H1 (cell line): ENCODE measurements at regions not wholly inside any gene's neighbourhood (a gene's known extent, or its start where the extent isn't known, plus 50 kb on each side); places are given as distances from the start of the nearest gene placed in this dataset.

ENCODE experiments used
- CTCF ChIA-PET: fragments of 300-600 bp; sonication (Branson Sonifier 250); formaldehyde crosslinking; loops from one replicate; lab custom pipeline; 2021; ENCODE audit not compliant: partially characterized antibody; lab: Charles Lee
- POLR2A ChIA-PET: fragments of 300-600 bp; sonication (Branson Sonifier 250); formaldehyde crosslinking; loops from one replicate; lab custom pipeline; 2021; ENCODE audit warnings: inconsistent platforms; ENCODE audit not compliant: partially characterized antibody; lab: Charles Lee
- DNase-seq, 2 experiments: peaks; one replicate each; pipeline versions ENCODE4 v3.0.0 to v3.0.0-alpha.2; 2010 to 2022; ENCODE audit warnings: low spot score in 2 of 2, low read depth in 1 of 2, mixed read lengths in 1 of 2
- FAIRE-seq: peaks from 2 replicates; lab custom pipeline; 2011; peaks lifted over from hg19 to GRCh38; lab: Jason Lieb, UNC
- H2AFZ ChIP-seq: 2 replicates; pipeline ENCODE4 v1.8.1; 2012; ENCODE audit warnings: low read length, inconsistent platforms
- H2AK5ac ChIP-seq: 2 replicates; pipeline ENCODE4 v1.6.1; 2013; ENCODE audit warnings: low read depth, low read length
- H2BK120ac ChIP-seq: replicated peaks from 2 replicates; pipeline ENCODE3; 2013; ENCODE audit warnings: low read depth, low read length, inconsistent platforms
- H2BK12ac ChIP-seq: 2 replicates; pipeline ENCODE4 v1.6.1; 2013; ENCODE audit warnings: low read depth, low read length
- H2BK15ac ChIP-seq: 2 replicates; pipeline ENCODE4 v1.6.1; 2013; ENCODE audit warnings: low read length
- H2BK20ac ChIP-seq: 2 replicates; pipeline ENCODE4 v1.6.1; 2013; ENCODE audit warnings: low read length
- H2BK5ac ChIP-seq: 2 replicates; pipeline ENCODE4 v1.6.1; 2013; ENCODE audit warnings: low read depth, low read length
- H3K14ac ChIP-seq: 2 replicates; pipeline ENCODE4 v1.6.1; 2013; ENCODE audit warnings: inconsistent platforms; ENCODE audit not compliant: insufficient read length
- H3K18ac ChIP-seq: 2 replicates; pipeline ENCODE4 v1.6.1; 2013; ENCODE audit warnings: low read length; ENCODE audit errors: extremely low read depth
- H3K23ac ChIP-seq: 2 replicates; pipeline ENCODE4 v1.6.1; 2013; ENCODE audit warnings: inconsistent platforms; ENCODE audit not compliant: insufficient read length
- H3K23me2 ChIP-seq: 2 replicates; pipeline ENCODE4 v1.6.1; 2013; ENCODE audit warnings: low read depth, low read length
- H3K27ac ChIP-seq: 2 replicates; pipeline ENCODE4 v1.6.1; 2011; ENCODE audit warnings: low read depth, low read length, inconsistent platforms
- H3K27me3 ChIP-seq, 4 experiments: replicated peaks in 1 of 4; 1 replicate in 1 of 4; 2 replicates in 3 of 4; pipeline versions ENCODE4 v1.6.1 to v1.8.1; 2011 to 2013; ENCODE audit warnings: low read length in 3 of 4, mild to moderate bottlenecking in 3 of 4, inconsistent platforms in 2 of 4, mixed read lengths in 2 of 4, moderate library complexity in 1 of 4; ENCODE audit not compliant: control insufficient read depth in 3 of 4, insufficient read depth in 3 of 4; ENCODE audit errors: extremely low read depth in 1 of 4
- H3K36me3 ChIP-seq, 4 experiments: 2 replicates each; pipeline versions ENCODE4 v1.6.1 to v1.8.1; 2011 to 2013; ENCODE audit warnings: mild to moderate bottlenecking in 4 of 4, low read length in 3 of 4, moderate library complexity in 2 of 4, control low read depth in 1 of 4, inconsistent platforms in 1 of 4; ENCODE audit not compliant: insufficient read depth in 4 of 4, control insufficient read depth in 2 of 4
- H3K4ac ChIP-seq: replicated peaks from 2 replicates; pipeline ENCODE3; 2013; ENCODE audit warnings: low read length, low read depth, mixed read lengths, inconsistent platforms; ENCODE audit not compliant: insufficient read length
- H3K4me1 ChIP-seq, 4 experiments: replicated peaks in 1 of 4; 1 replicate in 1 of 4; 2 replicates in 3 of 4; pipeline versions ENCODE4 v1.6.1 to v1.8.1; 2011 to 2013; ENCODE audit warnings: low read length in 3 of 4, inconsistent platforms in 2 of 4, mixed read lengths in 1 of 4; ENCODE audit not compliant: insufficient read depth in 4 of 4, control insufficient read depth in 3 of 4
- H3K4me2 ChIP-seq, 2 experiments: 2 replicates each; pipeline versions ENCODE4 v1.6.1 to v1.8.1; 2011 to 2013; ENCODE audit warnings: low read depth in 2 of 2, low read length in 2 of 2, control low read depth in 1 of 2, inconsistent platforms in 1 of 2, mild to moderate bottlenecking in 1 of 2; ENCODE audit not compliant: insufficient read depth in 1 of 2
- H3K4me3 ChIP-seq, 4 experiments: fragments of 200-600, 300-600 bp in 1 of 4; sonication (generic), shearing (Covaris generic), sonication (Bioruptor Twin) in 1 of 4; 2 replicates each; pipeline versions ENCODE4 v1.5.1 to v1.8.1; 2011 to 2016; ENCODE audit warnings: low read length in 4 of 4, low read depth in 3 of 4, control low read depth in 2 of 4, inconsistent platforms in 2 of 4, mild to moderate bottlenecking in 2 of 4, mixed read lengths in 1 of 4, moderate library complexity in 1 of 4; ENCODE audit not compliant: insufficient read depth in 2 of 4; ENCODE audit errors: extremely low read depth in 1 of 4
- H3K56ac ChIP-seq: replicated peaks from 2 replicates; pipeline ENCODE3; 2013; ENCODE audit warnings: low read depth, mild to moderate bottlenecking, mixed read lengths, low read length, inconsistent platforms; ENCODE audit not compliant: insufficient read length
- H3K79me1 ChIP-seq: 2 replicates; pipeline ENCODE4 v1.6.1; 2013; ENCODE audit warnings: low read depth, low read length, control low read depth
- H3K79me2 ChIP-seq, 2 experiments: 2 replicates each; pipeline versions ENCODE4 v1.6.1 to v1.8.1; 2012 to 2013; ENCODE audit warnings: low read length in 2 of 2, mild to moderate bottlenecking in 2 of 2, inconsistent platforms in 1 of 2; ENCODE audit not compliant: insufficient read depth in 2 of 2, control insufficient read depth in 1 of 2
- H3K9ac ChIP-seq, 4 experiments: replicated peaks in 1 of 4; 1 replicate in 1 of 4; 2 replicates in 3 of 4; pipeline versions ENCODE4 v1.6.1 to v1.8.1; 2011 to 2013; ENCODE audit warnings: low read depth in 3 of 4, low read length in 3 of 4, control low read depth in 2 of 4, mild to moderate bottlenecking in 2 of 4, moderate library complexity in 2 of 4, inconsistent platforms in 1 of 4; ENCODE audit errors: extremely low read depth in 1 of 4
- H3K9me3 ChIP-seq, 2 experiments: 2 replicates each; pipeline versions ENCODE4 v1.6.1 to v1.8.1; 2012 to 2013; ENCODE audit warnings: mild to moderate bottlenecking in 2 of 2, moderate library complexity in 2 of 2, control low read depth in 1 of 2, inconsistent platforms in 1 of 2, low read depth in 1 of 2, low read length in 1 of 2, mixed read lengths in 1 of 2; ENCODE audit not compliant: insufficient read depth in 2 of 2
- H4K20me1 ChIP-seq, 2 experiments: replicated peaks in 1 of 2; 2 replicates each; pipeline versions ENCODE3 to v1.8.1; 2011 to 2013; ENCODE audit warnings: inconsistent platforms in 2 of 2, low read length in 2 of 2, mild to moderate bottlenecking in 1 of 2; ENCODE audit not compliant: insufficient read depth in 2 of 2, control insufficient read depth in 1 of 2
- H4K5ac ChIP-seq: 2 replicates; pipeline ENCODE4 v1.6.1; 2013; ENCODE audit warnings: low read length, low read depth, mixed read lengths, inconsistent platforms; ENCODE audit not compliant: insufficient read length
- H4K8ac ChIP-seq: 2 replicates; pipeline ENCODE4 v1.8.0; 2013; ENCODE audit warnings: mild to moderate bottlenecking, moderate library complexity, low read length, inconsistent platforms; ENCODE audit not compliant: insufficient read depth; ENCODE audit errors: extremely low read depth
- H4K91ac ChIP-seq: replicated peaks from 2 replicates; pipeline ENCODE3; 2013; ENCODE audit warnings: low read length, mixed read lengths, inconsistent platforms; ENCODE audit not compliant: insufficient read length
- BCL11A ChIP-seq, 2 experiments: IDR thresholded peaks; one replicate each; pipeline ENCODE4 v1.6.1; 2011; ENCODE audit warnings: low read depth in 2 of 2, low read length in 2 of 2, mild to moderate bottlenecking in 2 of 2
- CHD1 ChIP-seq: IDR thresholded peaks from 2 replicates; pipeline ENCODE4 v1.6.1; 2012; ENCODE audit warnings: low read depth, low read length, improper control_type of control experiment
- WGBS, 2 experiments: shearing (Covaris generic) in 1 of 2; methylation state at CpG; one replicate each; pipeline versions ENCODE4 v1.1.6 to v1.1.7; 2013 to 2015; ENCODE audit warnings: low lambda C conversion rate in 2 of 2, mixed read lengths in 2 of 2, inconsistent platforms in 1 of 2, low coverage in 1 of 2, missing lambda C conversion rate in 1 of 2; ENCODE audit not compliant: insufficient replicate concordance in 2 of 2, insufficient coverage in 1 of 2, insufficient read length in 1 of 2; ENCODE audit errors: extremely low coverage in 1 of 2, missing lambda C conversion rate in 1 of 2; 5-methylcytosine and 5-hydroxymethylcytosine counted together

- no peaks in the 10 kb centered on the region for H3K79me1 ChIP-seq
- no peak overlapping the region for H3K56ac ChIP-seq
- H3K36me3 ChIP-seq = no peaks in the 10 kb centered on the region
- H3K4me3 ChIP-seq = no peak overlapping the region
- H2BK120ac ChIP-seq = no peak overlapping the region
- no peak overlapping the region for H2BK5ac ChIP-seq
- no peak overlapping the region for H3K27ac ChIP-seq
- ChIA-PET CTCF (interaction anchor here (1.0 to 2.4 kb wide), 4 partner anchors 25 to 197 kb away, joined by 3 to 11 read pairs (median 4); no protein-coding TSS in a partner anchor), POLR2A (no interaction called here)
- no peaks in the 10 kb centered on the region for H3K23me2 ChIP-seq
- no peak overlapping the region for H3K4ac ChIP-seq
- no peak overlapping the region for H3K14ac ChIP-seq
- H3K79me2 ChIP-seq = no peaks in the 10 kb centered on the region
- no peak overlapping the region for H3K9ac ChIP-seq
- no peak overlapping the region for H2AFZ ChIP-seq
- no peaks in the 10 kb centered on the region for H4K20me1 ChIP-seq
- H2BK20ac ChIP-seq = no peak overlapping the region
- H2BK12ac ChIP-seq = no peak overlapping the region
- H3K9me3 ChIP-seq = no peaks in the 10 kb centered on the region
- no peaks in the 10 kb centered on the region for H3K27me3 ChIP-seq
- H3K4me2 ChIP-seq = no peak overlapping the region
- no peaks in the 10 kb centered on the region; a peak in 1 of 7 replicates for H3K4me1 ChIP-seq
- no peak overlapping the region for H3K23ac ChIP-seq
- no peak overlapping the region for H2BK15ac ChIP-seq
- FAIRE-seq (no peak), DNase-seq (no peak)
- H4K5ac ChIP-seq = no peak overlapping the region
- no peak overlapping the region; the same call in 1 of the 2 replicates for H3K18ac ChIP-seq
- H4K91ac ChIP-seq = no peak overlapping the region
- H2AK5ac ChIP-seq = no peak overlapping the region
- no peak overlapping the region for H4K8ac ChIP-seq
- 91% methylated on average over 16 of the region's 16 CpGs; no CpG with 5 or more reads in 1 of the 2 experiments for WGBS, 2 experiments
- no peak for TF ChIP-seq CHD1
- TF ChIP-seq BCL11A (IDR thresholded peaks at IDR 0.05; ENCODE audit: low read depth in 2 of 2, low read length in 2 of 2) = no peak
Measured at GRCh38 chr5:168022446-168023169, 268.8 kb upstream of the WWC1 start.
